Right lobe of liver (tissue), 6 donors: ENCODE measurements at regions not wholly inside any gene's neighbourhood (a gene's known extent, or its start where the extent isn't known, plus 50 kb on each side); places are given as distances from the start of the nearest gene placed in this dataset.

Source experiments
- ATAC-seq, 4 donors: fragments of 200-7000 bp; cut with Tn5 transposase; one replicate each; pipeline ENCODE4 v1.9.1; 2020; ENCODE audit warnings: mild to moderate bottlenecking in 4 of 4, moderate library complexity in 4 of 4
- DNase-seq, 3 donors: peaks; one replicate each; pipeline ENCODE4 v3.0.0-alpha.2; 2020
- H3K27ac ChIP-seq, 3 donors: fragments of 200-600 bp; one replicate each; pipeline ENCODE4 v1.8.0; 2022
- H3K27me3 ChIP-seq, 2 donors: fragments of 200-600 bp; one replicate each; pipeline ENCODE4 v1.8.0; 2022
- H3K36me3 ChIP-seq, 4 donors: fragments of 200-600 bp; sonication (generic) in 1 of 4; one replicate each; pipeline versions ENCODE4 v1.5.1 to v1.8.0; 2017 to 2022; ENCODE audit warnings: control low read depth in 1 of 4
- H3K4me1 ChIP-seq, 4 donors: fragments of 200-600 bp; sonication (generic) in 1 of 4; one replicate each; pipeline versions ENCODE4 v1.5.1 to v1.8.0; 2017 to 2022; ENCODE audit warnings: control low read depth in 1 of 4
- H3K4me3 ChIP-seq, 3 donors: fragments of 200-600 bp; one replicate each; pipeline ENCODE4 v1.8.0; 2022
- H3K9me3 ChIP-seq, 4 donors: fragments of 200-600 bp; sonication (generic) in 1 of 4; one replicate each; pipeline versions ENCODE4 v1.5.1 to v1.8.0; 2017 to 2022; ENCODE audit warnings: control low read depth in 1 of 4
- POLR2A ChIP-seq: fragments of 450-650 bp; IDR thresholded peaks from one replicate; pipeline ENCODE4 v1.6.1; 2017; ENCODE audit warnings: antibody characterized with exemption, mild to moderate bottlenecking
- whole genome bisulfite sequencing: methylation state at CpG from one replicate; pipeline ENCODE4 v1.1.6; 2018; ENCODE audit warnings: low coverage, low lambda C conversion rate; ENCODE audit not compliant: insufficient coverage; ENCODE audit errors: missing lambda C conversion rate; 5-methylcytosine and 5-hydroxymethylcytosine counted together
- intact Hi-C, 2 donors: fragments of 100-400 bp; cut with DNase I; formaldehyde crosslinking; loops; one replicate each; pipeline versions ENCODE4 v1.11.2 to v1.14.1; 2022
- TF ChIP-seq, protein P1 (sequence below), 4 donors: fragments of 200-600 bp in 3 of 4; fragments of 450-650 bp in 1 of 4; IDR thresholded peaks; one replicate each; pipeline versions ENCODE4 v1.5.1 to v1.8.0; 2016 to 2022; ENCODE audit warnings: antibody characterized with exemption in 4 of 4, mild to moderate bottlenecking in 2 of 4
- donor health status: DM: no; HTN: yes; CAD: no.
- donor health status: DM: no; HTN: no; CAD: no.
- donor health status: DM: no; HTN: no; CAD: no.
- donor health status: DM: no; HTN: yes; CAD: no.
- donor health status: DM: no; HTN: yes; CAD: no.

DNA sequence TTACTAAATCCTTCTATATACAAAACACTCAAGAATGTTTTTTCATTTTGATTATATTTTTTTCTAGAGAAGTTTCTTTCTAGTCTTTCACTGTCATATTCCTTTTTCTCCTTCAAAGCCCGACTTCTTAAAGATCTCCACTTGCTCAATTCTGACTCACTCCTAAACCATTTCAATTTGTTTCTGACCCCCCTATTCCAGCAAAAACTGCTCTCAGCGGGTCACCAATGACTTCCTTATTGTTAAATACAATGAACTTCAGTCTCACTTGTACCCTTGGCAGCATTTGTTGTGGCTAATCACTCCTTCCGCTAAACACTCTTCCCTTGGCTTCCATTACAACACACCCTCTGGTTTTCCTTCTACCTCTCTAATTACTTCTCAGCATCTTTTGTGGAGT, 111.1 kb upstream of the RBBP8 start:
- Histone ChIP-seq H3K27me3 (no peaks in the 10 kb centered on the region), H3K4me3 (no peak overlapping the region), H3K9me3 (no peaks in the 10 kb centered on the region), H3K4me1 (no peaks in the 10 kb centered on the region), H3K27ac (no peak overlapping the region), H3K36me3 (no peaks in the 10 kb centered on the region)
- TF ChIP-seq, protein P1, sequence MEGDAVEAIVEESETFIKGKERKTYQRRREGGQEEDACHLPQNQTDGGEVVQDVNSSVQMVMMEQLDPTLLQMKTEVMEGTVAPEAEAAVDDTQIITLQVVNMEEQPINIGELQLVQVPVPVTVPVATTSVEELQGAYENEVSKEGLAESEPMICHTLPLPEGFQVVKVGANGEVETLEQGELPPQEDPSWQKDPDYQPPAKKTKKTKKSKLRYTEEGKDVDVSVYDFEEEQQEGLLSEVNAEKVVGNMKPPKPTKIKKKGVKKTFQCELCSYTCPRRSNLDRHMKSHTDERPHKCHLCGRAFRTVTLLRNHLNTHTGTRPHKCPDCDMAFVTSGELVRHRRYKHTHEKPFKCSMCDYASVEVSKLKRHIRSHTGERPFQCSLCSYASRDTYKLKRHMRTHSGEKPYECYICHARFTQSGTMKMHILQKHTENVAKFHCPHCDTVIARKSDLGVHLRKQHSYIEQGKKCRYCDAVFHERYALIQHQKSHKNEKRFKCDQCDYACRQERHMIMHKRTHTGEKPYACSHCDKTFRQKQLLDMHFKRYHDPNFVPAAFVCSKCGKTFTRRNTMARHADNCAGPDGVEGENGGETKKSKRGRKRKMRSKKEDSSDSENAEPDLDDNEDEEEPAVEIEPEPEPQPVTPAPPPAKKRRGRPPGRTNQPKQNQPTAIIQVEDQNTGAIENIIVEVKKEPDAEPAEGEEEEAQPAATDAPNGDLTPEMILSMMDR (IDR thresholded peaks at IDR 0.05): no peak
- no peak for TF ChIP-seq POLR2A
- DNase-seq (no peak), ATAC-seq (no peak)
- 65% methylated on average over 3 of the region's 3 CpGs for WGBS
- intact Hi-C loops: no loop called here

DNA sequence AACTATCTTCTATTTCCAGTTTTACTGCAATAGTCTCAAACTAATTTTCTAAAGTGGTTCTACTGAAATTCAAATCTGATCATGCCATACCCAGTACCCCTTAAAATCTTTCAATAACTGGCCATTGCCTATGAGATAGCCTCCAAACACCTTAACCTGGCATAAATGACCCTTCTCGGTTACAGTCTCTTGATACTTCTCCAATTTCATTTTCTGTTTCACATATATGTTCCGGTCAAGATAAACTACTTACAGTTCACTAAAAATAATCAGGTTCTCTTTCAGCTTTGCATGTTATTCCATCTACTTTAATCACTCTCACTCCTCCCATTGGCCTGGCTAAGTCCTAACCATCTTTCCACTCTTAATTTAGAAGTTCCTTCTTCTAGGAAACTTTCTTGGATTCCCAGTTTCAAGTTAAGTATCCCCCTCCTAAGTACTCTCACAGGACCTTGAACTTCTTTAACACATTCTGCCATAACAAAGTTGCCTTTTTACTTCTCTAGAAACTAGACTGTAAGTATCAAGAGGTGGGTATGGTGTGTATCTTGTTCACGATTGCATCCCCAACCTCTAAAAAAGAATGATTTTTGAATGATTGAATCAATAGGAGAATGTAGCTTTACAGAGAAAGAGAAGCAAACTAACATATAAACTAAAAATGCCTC, 110.2 kb upstream of the RBBP8 start:
- no peak for ATAC-seq
- Histone ChIP-seq H3K27me3 (no peaks in the 10 kb centered on the region), H3K27ac (no peak overlapping the region), H3K9me3 (no peaks in the 10 kb centered on the region), H3K36me3 (no peaks in the 10 kb centered on the region), H3K4me3 (no peak overlapping the region), H3K4me1 (no peaks in the 10 kb centered on the region)
- TF ChIP-seq, protein P1 (IDR thresholded peaks at IDR 0.05): no peak
- TF ChIP-seq POLR2A: no peak
- intact Hi-C loops: no loop called here
- WGBS: 85% methylated on average over 3 of the region's 3 CpGs
- no peak for DNase-seq

DNA sequence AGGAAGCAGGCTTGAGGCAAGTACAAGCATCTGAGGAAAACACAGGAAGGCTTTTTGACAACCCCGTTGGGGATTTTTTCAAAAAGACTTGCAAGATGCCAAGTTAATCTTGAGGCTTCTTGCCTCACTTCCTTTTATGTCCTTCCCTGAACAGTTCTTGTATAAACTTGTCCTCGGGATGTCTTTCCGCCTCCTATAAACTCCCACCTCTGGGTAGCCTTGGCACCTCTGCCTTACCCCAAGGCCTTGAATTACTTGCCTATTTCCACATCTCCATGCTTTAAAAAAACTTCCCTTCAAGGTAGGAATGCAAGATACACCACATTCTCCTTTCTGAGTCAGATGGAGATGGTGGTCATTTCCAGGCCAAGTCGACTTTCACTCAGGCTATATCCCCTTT, 106.4 kb upstream of the RBBP8 start:
- no peak overlapping the region for H3K4me3 ChIP-seq
- no peaks in the 10 kb centered on the region for H3K36me3 ChIP-seq
- H3K4me1 ChIP-seq: peaks cover 0 to 2% (median 0%) of the 10 kb centered on the region in 4 donors
- intact Hi-C loops: no loop called here
- no peaks in the 10 kb centered on the region for H3K9me3 ChIP-seq
- no peaks in the 10 kb centered on the region for H3K27me3 ChIP-seq
- 75% methylated on average over 4 of the region's 4 CpGs for WGBS
- H3K27ac ChIP-seq: no peak overlapping the region
- no peak for ATAC-seq
- no peak for DNase-seq
- TF ChIP-seq POLR2A: no peak
- TF ChIP-seq, protein P1 (IDR thresholded peaks at IDR 0.05): no peak

DNA sequence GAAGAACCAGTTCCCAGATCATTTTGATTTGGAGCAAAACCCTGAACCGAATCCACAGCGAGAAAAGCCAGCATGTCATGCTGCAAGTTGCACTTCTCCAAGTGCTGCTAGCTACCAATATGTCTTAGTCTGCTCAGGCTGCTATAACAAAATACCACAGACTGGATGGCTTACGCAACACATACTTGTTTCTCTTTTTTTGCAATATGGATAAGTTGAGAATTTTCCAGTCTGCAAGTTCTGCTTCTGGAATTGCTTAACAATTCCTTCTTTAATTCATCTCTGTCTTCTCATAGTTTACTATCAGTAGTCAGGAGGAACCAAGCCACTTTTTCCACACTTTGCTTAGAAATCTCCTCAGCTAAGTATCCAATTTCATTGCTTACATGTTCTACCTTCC, 105.9 kb upstream of the RBBP8 start:
- Histone ChIP-seq H3K4me1 (peaks cover 0 to 7% (median 0%) of the 10 kb centered on the region in 4 donors), H3K27ac (no peak overlapping the region), H3K27me3 (no peaks in the 10 kb centered on the region), H3K36me3 (no peaks in the 10 kb centered on the region), H3K9me3 (no peaks in the 10 kb centered on the region), H3K4me3 (no peak overlapping the region)
- no peak for ATAC-seq
- no peak for DNase-seq
- WGBS: 94% methylated on average over 3 of the region's 3 CpGs
- intact Hi-C loops: no loop called here
- no peak for TF ChIP-seq POLR2A
- TF ChIP-seq, protein P1 (IDR thresholded peaks at IDR 0.05): no peak
